ENCODE measurements at regions not wholly inside any gene's neighbourhood (a gene's known extent, or its start where the extent isn't known, plus 50 kb on each side); places are given as distances from the start of the nearest gene placed in this dataset.

DNA sequence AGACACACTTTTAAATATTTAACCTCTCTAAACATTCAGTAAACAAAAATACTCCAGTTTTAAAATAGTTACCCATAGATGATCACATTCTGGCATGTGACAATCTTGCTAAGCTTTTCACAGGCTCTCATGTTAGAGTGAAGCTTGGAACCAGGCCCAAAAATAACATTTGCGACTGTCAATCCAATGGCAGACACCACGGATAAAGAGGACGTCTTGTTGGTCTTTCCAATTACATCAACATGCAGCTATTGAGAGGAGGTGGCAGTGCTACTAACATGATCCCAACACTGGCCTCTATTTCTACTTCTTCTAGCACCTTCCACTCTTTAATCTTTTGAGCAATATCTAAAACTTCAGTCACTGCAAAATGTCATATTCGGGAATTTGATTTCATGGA lies 970.8 kb upstream of the TENM3 start:
- FAIRE-seq (no peak), DNase-seq (ENCODE audit: low read depth, low spot score) (no peak), ATAC-seq (no peak)
- in situ Hi-C loops (cut with MboI) (no loop called here), intact Hi-C loops (cut with micrococcal nuclease; ENCODE audit: unreplicated experiment) (no loop called here)
- ChIA-PET SMC1A (ENCODE audit: uncharacterized antibody, unreplicated experiment) (interaction anchor here (0.8 to 0.9 kb wide), 2 partner anchors 11 to 18 kb away, joined by 3 to 4 read pairs; no protein-coding TSS in a partner anchor), RAD21 (ENCODE audit: unreplicated experiment) (no interaction called here), CTCF (no interaction called here), POLR2A (no interaction called here)
- H3K27me3 ChIP-seq (replicated peaks in 1 of 2; ENCODE audit: control insufficient read depth in 2 of 2, insufficient read depth in 2 of 2, low read length in 1 of 2): no peaks in the 10 kb centered on the region
- WGBS (ENCODE audit: insufficient coverage, insufficient replicate concordance, low lambda C conversion rate, missing lambda C conversion rate): 45% methylated on average over 4 of the region's 4 CpGs
- no peak overlapping the region for H3K9ac ChIP-seq (ENCODE audit: control insufficient read depth, insufficient read depth, low read length)
- H3K4me3 ChIP-seq: no peak overlapping the region
- TF ChIP-seq, protein P1, sequence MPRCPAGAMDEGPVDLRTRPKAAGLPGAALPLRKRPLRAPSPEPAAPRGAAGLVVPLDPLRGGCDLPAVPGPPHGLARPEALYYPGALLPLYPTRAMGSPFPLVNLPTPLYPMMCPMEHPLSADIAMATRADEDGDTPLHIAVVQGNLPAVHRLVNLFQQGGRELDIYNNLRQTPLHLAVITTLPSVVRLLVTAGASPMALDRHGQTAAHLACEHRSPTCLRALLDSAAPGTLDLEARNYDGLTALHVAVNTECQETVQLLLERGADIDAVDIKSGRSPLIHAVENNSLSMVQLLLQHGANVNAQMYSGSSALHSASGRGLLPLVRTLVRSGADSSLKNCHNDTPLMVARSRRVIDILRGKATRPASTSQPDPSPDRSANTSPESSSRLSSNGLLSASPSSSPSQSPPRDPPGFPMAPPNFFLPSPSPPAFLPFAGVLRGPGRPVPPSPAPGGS (IDR thresholded peaks at IDR 0.05; ENCODE audit: borderline replicate concordance, insufficient read depth, low read depth, low read length, poor library complexity, severe bottlenecking): no peak
- TF ChIP-seq POU2F2 (IDR thresholded peaks at IDR 0.05; ENCODE audit: borderline replicate concordance, low read depth, low read length) (no peak), RAD51 (IDR thresholded peaks at IDR 0.05) (no peak), CHD4 (IDR thresholded peaks at IDR 0.05) (no peak), KDM1A (IDR thresholded peaks at IDR 0.05; ENCODE audit: borderline replicate concordance) (no peak), SMC3 (IDR thresholded peaks at IDR 0.05; ENCODE audit: borderline replicate concordance, low read length) (no peak), HDGF (IDR thresholded peaks at IDR 0.05) (no peak), NR2C2 (IDR thresholded peaks at IDR 0.05; ENCODE audit: borderline replicate concordance, control insufficient read depth, insufficient read length, low read depth) (no peak), HDAC2 (IDR thresholded peaks at IDR 0.05) (no peak), ETV6 (conservative IDR thresholded peaks at IDR 0.05 in 1 of 2, IDR thresholded peaks at IDR 0.05 in 1 of 2; ENCODE audit: borderline replicate concordance in 1 of 2, low read depth in 1 of 2) (no peak), SRF (IDR thresholded peaks at IDR 0.05; ENCODE audit: low read depth in 2 of 2, low read length in 2 of 2) (no peak), IKZF1 (conservative IDR thresholded peaks at IDR 0.05) (no peak)
- H2AFZ ChIP-seq (ENCODE audit: control insufficient read depth, low read depth, low read length): no peak overlapping the region
- no peaks in the 10 kb centered on the region for H3K79me2 ChIP-seq (ENCODE audit: control insufficient read depth, insufficient read depth, low read length)
- BruUV-seq (replicated peaks): no TSS peak
- H4K20me1 ChIP-seq (ENCODE audit: control insufficient read depth, insufficient read depth): no peaks in the 10 kb centered on the region
- H3K36me3 ChIP-seq (ENCODE audit: control insufficient read depth in 2 of 2, insufficient read depth in 2 of 2, low read length in 1 of 2): no peaks in the 10 kb centered on the region
- H3K27ac ChIP-seq (ENCODE audit: control insufficient read depth, insufficient read depth): no peak overlapping the region
- H3K4me1 ChIP-seq (ENCODE audit: control insufficient read depth, insufficient read depth, low read length): no peaks in the 10 kb centered on the region
- H3K9me3 ChIP-seq (replicated peaks; ENCODE audit: control insufficient read depth, insufficient read depth, low read length): no peaks in the 10 kb centered on the region
- H3K4me2 ChIP-seq (ENCODE audit: control insufficient read depth, insufficient read depth): no peak overlapping the region

All from GM12878 (cell line).